GM10248 (cell line): ENCODE measurements at regions not wholly inside any gene's neighbourhood (a gene's known extent, or its start where the extent isn't known, plus 50 kb on each side); places are given as distances from the start of the nearest gene placed in this dataset.

Experiments used
- CTCF ChIA-PET: fragments of 300-600 bp; sonication (Branson Sonifier 250); formaldehyde crosslinking; extraction: SDS; loops from one replicate; lab custom pipeline; 2021; ENCODE audit warnings: antibody characterized with exemption; lab: Yijun Ruan, JAX
- POLR2A ChIA-PET: fragments of 350-650 bp; sonication (Branson Sonifier 250); formaldehyde crosslinking; extraction: SDS; loops from one replicate; lab custom pipeline; 2020; ENCODE audit warnings: antibody characterized with exemption; lab: Yijun Ruan, JAX
- DNase-seq: peaks from one replicate; pipeline ENCODE4 v3.0.0; 2012; ENCODE audit errors: extremely low spot score
- TF ChIP-seq, protein P1 (sequence below): IDR thresholded peaks from 2 replicates; pipeline ENCODE4 v1.5.1; 2012; ENCODE audit warnings: mild to moderate bottlenecking, low read depth; ENCODE audit errors: extremely low read depth, missing control alignments, control extremely low read depth

DNA sequence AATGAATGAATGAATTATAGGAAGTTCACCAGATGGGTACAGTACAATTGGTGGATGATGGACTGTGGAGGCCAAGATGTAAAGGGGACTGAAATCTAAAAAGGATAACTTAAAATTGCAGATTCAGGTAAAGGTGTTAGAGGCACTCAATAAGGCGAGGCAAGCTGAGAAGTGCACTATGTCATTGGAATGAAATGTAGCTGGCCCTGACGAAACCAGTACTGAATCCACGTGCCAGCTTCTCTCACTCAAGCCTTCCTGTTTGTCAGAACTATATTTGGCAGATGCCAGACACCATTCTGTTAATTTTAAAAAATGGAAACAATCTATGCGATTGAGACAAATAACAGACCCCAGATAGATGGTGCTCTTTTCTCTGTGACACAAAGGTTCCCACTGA lies 1039.1 kb upstream of the TENM3 start:
- DNase-seq: no peak
- TF ChIP-seq, protein P1, sequence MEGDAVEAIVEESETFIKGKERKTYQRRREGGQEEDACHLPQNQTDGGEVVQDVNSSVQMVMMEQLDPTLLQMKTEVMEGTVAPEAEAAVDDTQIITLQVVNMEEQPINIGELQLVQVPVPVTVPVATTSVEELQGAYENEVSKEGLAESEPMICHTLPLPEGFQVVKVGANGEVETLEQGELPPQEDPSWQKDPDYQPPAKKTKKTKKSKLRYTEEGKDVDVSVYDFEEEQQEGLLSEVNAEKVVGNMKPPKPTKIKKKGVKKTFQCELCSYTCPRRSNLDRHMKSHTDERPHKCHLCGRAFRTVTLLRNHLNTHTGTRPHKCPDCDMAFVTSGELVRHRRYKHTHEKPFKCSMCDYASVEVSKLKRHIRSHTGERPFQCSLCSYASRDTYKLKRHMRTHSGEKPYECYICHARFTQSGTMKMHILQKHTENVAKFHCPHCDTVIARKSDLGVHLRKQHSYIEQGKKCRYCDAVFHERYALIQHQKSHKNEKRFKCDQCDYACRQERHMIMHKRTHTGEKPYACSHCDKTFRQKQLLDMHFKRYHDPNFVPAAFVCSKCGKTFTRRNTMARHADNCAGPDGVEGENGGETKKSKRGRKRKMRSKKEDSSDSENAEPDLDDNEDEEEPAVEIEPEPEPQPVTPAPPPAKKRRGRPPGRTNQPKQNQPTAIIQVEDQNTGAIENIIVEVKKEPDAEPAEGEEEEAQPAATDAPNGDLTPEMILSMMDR: no peak
- ChIA-PET CTCF (no interaction called here), POLR2A (no interaction called here)

DNA sequence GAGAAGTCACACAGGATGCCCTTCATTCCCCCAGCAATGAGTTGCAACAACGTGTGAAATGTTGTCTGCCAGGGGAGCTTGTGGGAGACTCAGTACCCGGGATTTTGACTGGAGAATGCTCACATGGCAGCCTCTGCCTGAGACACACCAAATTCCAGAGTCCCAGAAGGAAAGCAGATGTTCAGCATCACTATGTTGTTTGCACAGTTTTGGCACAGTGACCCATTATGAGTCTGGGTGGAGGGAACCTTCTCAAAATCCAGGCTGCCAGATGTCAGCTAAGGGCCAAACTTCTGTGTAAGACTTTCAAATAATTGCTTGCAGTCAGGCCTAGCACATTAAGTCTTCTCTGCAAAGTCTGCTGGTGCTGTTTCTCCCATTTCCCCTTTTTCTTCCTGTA lies 1029.7 kb upstream of the TENM3 start:
- DNase-seq: no peak
- ChIA-PET POLR2A (no interaction called here), CTCF (interaction anchor here (1.2 to 1.4 kb wide), 2 partner anchors 8 to 14 kb away, joined by 3 read pairs; no protein-coding TSS in a partner anchor)
- TF ChIP-seq, protein P1: no peak

DNA sequence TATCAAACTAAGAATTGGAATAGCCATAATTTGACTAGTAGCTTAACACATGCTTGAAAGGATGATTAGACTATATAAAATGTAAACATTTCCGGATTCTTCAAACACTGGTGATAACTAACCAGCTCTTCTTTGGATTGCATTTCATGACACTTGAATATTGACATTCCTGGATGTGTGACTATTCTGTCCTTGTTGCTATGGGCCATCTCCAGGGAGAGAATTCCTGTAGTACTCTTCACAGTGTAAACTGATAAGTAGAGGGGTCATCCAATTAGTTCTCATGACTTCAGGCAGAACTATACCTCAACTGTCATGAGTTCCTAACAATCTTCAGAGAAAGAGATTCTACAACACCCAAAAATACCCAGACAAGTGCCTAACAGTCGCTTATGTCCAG lies 1026.7 kb upstream of the TENM3 start:
- ChIA-PET CTCF (no interaction called here), POLR2A (no interaction called here)
- TF ChIP-seq, protein P1: no peak
- DNase-seq: no peak

DNA sequence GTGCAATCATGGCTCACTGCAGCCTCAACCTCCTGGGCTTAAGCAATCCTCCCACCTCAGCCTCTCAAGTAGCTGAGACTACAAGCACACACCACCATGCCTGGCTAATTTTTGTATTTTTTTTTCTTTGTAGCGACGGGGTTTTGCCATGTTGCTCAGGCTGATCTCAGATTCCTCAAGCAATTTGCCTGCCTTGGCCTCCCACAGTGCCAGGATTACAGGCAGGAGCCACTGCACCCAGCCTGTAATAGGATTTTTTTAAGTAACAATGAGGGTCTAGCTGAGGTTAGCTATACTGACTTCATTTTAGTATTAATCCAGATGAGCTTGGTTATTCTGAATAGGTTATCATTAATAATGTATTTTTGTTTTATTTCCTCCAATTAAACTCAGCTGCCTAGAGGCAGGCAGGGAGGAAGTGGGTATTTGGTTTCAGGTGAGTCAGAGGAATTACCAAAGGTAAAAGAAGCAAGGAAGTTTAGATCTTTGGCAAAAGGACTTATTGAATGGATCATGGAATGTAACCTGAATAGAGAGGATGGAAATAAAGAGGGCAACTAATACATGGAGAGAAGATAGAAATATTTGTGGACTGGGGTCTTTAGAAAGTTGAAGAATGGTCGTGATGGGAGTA lies 1023.3 kb upstream of the TENM3 start:
- DNase-seq: no peak
- CTCF ChIA-PET: interaction anchor here (0.9 to 1.1 kb wide), 2 partner anchors 11 to 12 kb away, joined by 3 read pairs; no protein-coding TSS in a partner anchor
- POLR2A ChIA-PET: no interaction called here
- TF ChIP-seq, protein P1: no peak

GRCh38 chr4:181224852-181225251 lies 1018.4 kb upstream of the TENM3 start:
- POLR2A ChIA-PET: no interaction called here
- CTCF ChIA-PET: no interaction called here
- DNase-seq: no peak
- TF ChIP-seq, protein P1: no peak

- ChIA-PET POLR2A (no interaction called here), CTCF (no interaction called here)
- TF ChIP-seq, protein P1: no peak
- no peak for DNase-seq
Observed at GRCh38 chr4:181225616-181226261, 1017.5 kb upstream of the TENM3 start.
